PC-3 (cell line): ENCODE measurements at regions not wholly inside any gene's neighbourhood (a gene's known extent, or its start where the extent isn't known, plus 50 kb on each side); places are given as distances from the start of the nearest gene placed in this dataset.

Experiments used
- EZH2 ChIP-seq: fragments of 300-600 bp; sonication (generic); IDR thresholded peaks from one replicate; pipeline ENCODE4 v1.6.1; 2017; ENCODE audit warnings: antibody characterized with exemption, mild to moderate bottlenecking, low read length; ENCODE audit not compliant: unreplicated experiment
- EZH2phosphoT487 ChIP-seq: fragments of 300-600 bp; sonication (generic); IDR thresholded peaks from 2 replicates; pipeline ENCODE4 v1.6.1; 2018; ENCODE audit warnings: mild to moderate bottlenecking, antibody characterized with exemption, low read length, borderline replicate concordance
- TF ChIP-seq, protein P1 (sequence below): fragments of 300-600 bp; sonication (generic); conservative IDR thresholded peaks from 2 replicates; pipeline ENCODE4 v1.5.1; 2017; ENCODE audit warnings: antibody characterized with exemption, low read depth, mild to moderate bottlenecking, low read length

- TF ChIP-seq EZH2 (no peak), EZH2phosphoT487 (no peak)
- TF ChIP-seq, protein P1, sequence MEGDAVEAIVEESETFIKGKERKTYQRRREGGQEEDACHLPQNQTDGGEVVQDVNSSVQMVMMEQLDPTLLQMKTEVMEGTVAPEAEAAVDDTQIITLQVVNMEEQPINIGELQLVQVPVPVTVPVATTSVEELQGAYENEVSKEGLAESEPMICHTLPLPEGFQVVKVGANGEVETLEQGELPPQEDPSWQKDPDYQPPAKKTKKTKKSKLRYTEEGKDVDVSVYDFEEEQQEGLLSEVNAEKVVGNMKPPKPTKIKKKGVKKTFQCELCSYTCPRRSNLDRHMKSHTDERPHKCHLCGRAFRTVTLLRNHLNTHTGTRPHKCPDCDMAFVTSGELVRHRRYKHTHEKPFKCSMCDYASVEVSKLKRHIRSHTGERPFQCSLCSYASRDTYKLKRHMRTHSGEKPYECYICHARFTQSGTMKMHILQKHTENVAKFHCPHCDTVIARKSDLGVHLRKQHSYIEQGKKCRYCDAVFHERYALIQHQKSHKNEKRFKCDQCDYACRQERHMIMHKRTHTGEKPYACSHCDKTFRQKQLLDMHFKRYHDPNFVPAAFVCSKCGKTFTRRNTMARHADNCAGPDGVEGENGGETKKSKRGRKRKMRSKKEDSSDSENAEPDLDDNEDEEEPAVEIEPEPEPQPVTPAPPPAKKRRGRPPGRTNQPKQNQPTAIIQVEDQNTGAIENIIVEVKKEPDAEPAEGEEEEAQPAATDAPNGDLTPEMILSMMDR = no peak
Measured at GRCh38 chr10:64358907-64359306, 837.7 kb downstream of the REEP3 start.
